NCI-H1092 treated with DMSO at 0.1 percent for 48 hours (cell line): ENCODE measurements at regions not wholly inside any gene's neighbourhood (a gene's known extent, or its start where the extent isn't known, plus 50 kb on each side); places are given as distances from the start of the nearest gene placed in this dataset.
"Not testable (repeated sequence)": the region's sequence is repeated elsewhere in the genome, so short reads cannot be mapped to it uniquely, and the experiment has no call there.

Source experiments
- DNase-seq: peaks from one replicate; lab custom pipeline; 2025; lab: John Stamatoyannopoulos, UW

GRCh38 chr6:21282360-21282759 is 311.2 kb upstream of the SOX4 start:
- DNase-seq = not testable (repeated sequence)

- no peak for DNase-seq
Measured at GRCh38 chr6:21284166-21284565, 309.4 kb upstream of the SOX4 start.

GRCh38 chr6:21284706-21285105 is 308.8 kb upstream of the SOX4 start:
- no peak for DNase-seq

GRCh38 chr6:21294144-21294543 is 299.4 kb upstream of the SOX4 start:
- DNase-seq = no peak

GRCh38 chr6:21295506-21296240 is 297.9 kb upstream of the SOX4 start:
- DNase-seq = no peak

GRCh38 chr6:21297665-21298064 is 295.9 kb upstream of the SOX4 start:
- DNase-seq = no peak

GRCh38 chr6:21299216-21299615 is 294.3 kb upstream of the SOX4 start:
- no peak for DNase-seq

- no peak for DNase-seq
Measured at GRCh38 chr6:21300439-21300838, 293.1 kb upstream of the SOX4 start.

- no peak for DNase-seq
Measured at GRCh38 chr6:21305893-21306332, 287.6 kb upstream of the SOX4 start.

GRCh38 chr6:21306546-21306945 is 287.0 kb upstream of the SOX4 start:
- DNase-seq = no peak

GRCh38 chr6:21309807-21310221 is 283.7 kb upstream of the SOX4 start:
- DNase-seq = no peak

GRCh38 chr6:21310568-21311140 is 282.9 kb upstream of the SOX4 start:
- DNase-seq = no peak

GRCh38 chr6:21312118-21312517 is 281.4 kb upstream of the SOX4 start:
- no peak for DNase-seq

GRCh38 chr6:21317642-21318041 is 275.9 kb upstream of the SOX4 start:
- DNase-seq = no peak

- no peak for DNase-seq
Measured at GRCh38 chr6:21321076-21321475, 272.5 kb upstream of the SOX4 start.

GRCh38 chr6:21321531-21321930 is 272.0 kb upstream of the SOX4 start:
- no peak for DNase-seq

GRCh38 chr6:21323577-21323976 is 270.0 kb upstream of the SOX4 start:
- no peak for DNase-seq

- peak; percentile 19 for DNase-seq
Measured at GRCh38 chr6:21325201-21325856, 268.2 kb upstream of the SOX4 start.

GRCh38 chr6:21327326-21328112 is 266.0 kb upstream of the SOX4 start:
- DNase-seq = no peak

GRCh38 chr6:21331235-21331634 is 262.3 kb upstream of the SOX4 start:
- no peak for DNase-seq

- DNase-seq = no peak
Measured at GRCh38 chr6:21332077-21332476, 261.5 kb upstream of the SOX4 start.

- DNase-seq = no peak
Measured at GRCh38 chr6:21332660-21333059, 260.9 kb upstream of the SOX4 start.

- no peak for DNase-seq
Measured at GRCh38 chr6:21333715-21334114, 259.8 kb upstream of the SOX4 start.
